Prostate gland (tissue), 2 donors: ENCODE measurements at regions not wholly inside any gene's neighbourhood (a gene's known extent, or its start where the extent isn't known, plus 50 kb on each side); places are given as distances from the start of the nearest gene placed in this dataset.

Experiments
- DNase-seq: peaks from one replicate; pipeline ENCODE4 v3.0.0-alpha.2; 2019; ENCODE audit warnings: low spot score
- H3K27ac ChIP-seq, 2 donors: fragments of 200-600 bp; sonication (generic); 2 replicates each; pipeline ENCODE4 v1.5.1; 2017 to 2019
- H3K27me3 ChIP-seq: fragments of 200-600 bp; sonication (generic); replicated peaks from 2 replicates; pipeline ENCODE4 v1.5.1; 2019; ENCODE audit not compliant: insufficient read depth
- H3K36me3 ChIP-seq, 2 donors: fragments of 200-600 bp; sonication (generic); 1 replicate in 1 of 2; 2 replicates in 1 of 2; pipeline versions ENCODE4 v1.5.1 to v1.8.1; 2017 to 2019
- H3K4me1 ChIP-seq: fragments of 200-600 bp; sonication (generic); replicated peaks from 2 replicates; pipeline ENCODE4 v1.5.1; 2019
- H3K4me3 ChIP-seq, 2 donors: fragments of 200-600 bp; sonication (generic); 2 replicates each; pipeline ENCODE4 v1.5.1; 2017 to 2019
- H3K9me3 ChIP-seq: fragments of 200-600 bp; sonication (generic); 2 replicates; pipeline ENCODE4 v1.5.1; 2017
- CTCF ChIP-seq, 4 experiments: fragments of 200-600 bp in 2 of 4; fragments of 450-650 bp in 2 of 4; sonication (generic) in 2 of 4; IDR thresholded peaks; 1 replicate in 3 of 4; 2 replicates in 1 of 4; pipeline ENCODE4 v1.5.1; 2016 to 2019; ENCODE audit warnings: antibody characterized with exemption in 4 of 4, mild to moderate bottlenecking in 2 of 4, moderate library complexity in 2 of 4
- POLR2A ChIP-seq: fragments of 450-650 bp; IDR thresholded peaks from one replicate; pipeline ENCODE4 v1.6.1; 2016; ENCODE audit warnings: antibody characterized with exemption, mild to moderate bottlenecking
- POLR2AphosphoS5 ChIP-seq: sonication (generic); formaldehyde crosslinking; IDR thresholded peaks from one replicate; pipeline ENCODE4 v1.6.1; 2017; ENCODE audit warnings: antibody characterized with exemption
- WGBS: methylation state at CpG from one replicate; pipeline ENCODE4 v1.1.5; 2018; 5-methylcytosine and 5-hydroxymethylcytosine counted together
- intact Hi-C: fragments of 100-400 bp; cut with DNase I; formaldehyde crosslinking; loops from one replicate; pipeline ENCODE4 v1.14.2; 2022

GRCh38 chr2:125643585-125643984 is 1012.4 kb upstream of the GYPC start:
- no peaks in the 10 kb centered on the region for H3K36me3 ChIP-seq
- TF ChIP-seq POLR2AphosphoS5: no peak
- no peak for TF ChIP-seq CTCF (IDR thresholded peaks at IDR 0.05)
- no peak overlapping the region for H3K27ac ChIP-seq
- H3K4me3 ChIP-seq: no peak overlapping the region
- no peaks in the 10 kb centered on the region for H3K27me3 ChIP-seq
- H3K9me3 ChIP-seq: no peaks in the 10 kb centered on the region
- no peaks in the 10 kb centered on the region for H3K4me1 ChIP-seq
- no peak for DNase-seq
- 61% methylated on average over 8 of the region's 8 CpGs for WGBS
- intact Hi-C loops: no loop called here

GRCh38 chr2:125644257-125644656 is 1011.7 kb upstream of the GYPC start:
- TF ChIP-seq CTCF (IDR thresholded peaks at IDR 0.05): no peak
- no peak for TF ChIP-seq POLR2A
- TF ChIP-seq POLR2AphosphoS5: no peak
- Histone ChIP-seq H3K4me1 (no peaks in the 10 kb centered on the region), H3K36me3 (no peaks in the 10 kb centered on the region), H3K27me3 (no peaks in the 10 kb centered on the region), H3K27ac (no peak overlapping the region), H3K4me3 (no peak overlapping the region), H3K9me3 (no peaks in the 10 kb centered on the region)
- 53% methylated on average over 1 of the region's 1 CpG for whole genome bisulfite sequencing
- intact Hi-C loops: no loop called here
- DNase-seq: no peak

GRCh38 chr2:125652280-125652679 is 1003.7 kb upstream of the GYPC start:
- Histone ChIP-seq H3K27me3 (no peaks in the 10 kb centered on the region), H3K4me1 (no peaks in the 10 kb centered on the region), H3K4me3 (no peak overlapping the region), H3K9me3 (no peaks in the 10 kb centered on the region), H3K36me3 (no peaks in the 10 kb centered on the region), H3K27ac (no peak overlapping the region)
- no peak for DNase-seq
- 64% methylated on average over 3 of the region's 3 CpGs for WGBS
- intact Hi-C loops: no loop called here
- TF ChIP-seq POLR2A (no peak), CTCF (IDR thresholded peaks at IDR 0.05) (no peak), POLR2AphosphoS5 (no peak)

GRCh38 chr2:125654226-125654625 is 1001.7 kb upstream of the GYPC start:
- H3K4me3 ChIP-seq: no peak overlapping the region
- WGBS: 41% methylated on average over 1 of the region's 1 CpG
- no peaks in the 10 kb centered on the region for H3K36me3 ChIP-seq
- no peaks in the 10 kb centered on the region for H3K4me1 ChIP-seq
- H3K27ac ChIP-seq: no peak overlapping the region
- TF ChIP-seq CTCF (IDR thresholded peaks at IDR 0.05): no peak
- TF ChIP-seq POLR2AphosphoS5: no peak
- TF ChIP-seq POLR2A: no peak
- H3K27me3 ChIP-seq: no peaks in the 10 kb centered on the region
- no peaks in the 10 kb centered on the region for H3K9me3 ChIP-seq
- DNase-seq: no peak
- intact Hi-C loops: no loop called here

- TF ChIP-seq POLR2A: no peak
- no peak for TF ChIP-seq CTCF (IDR thresholded peaks at IDR 0.05)
- TF ChIP-seq POLR2AphosphoS5: no peak
- no peak overlapping the region for H3K4me3 ChIP-seq
- no peaks in the 10 kb centered on the region for H3K27me3 ChIP-seq
- 52% methylated on average over 1 of the region's 1 CpG for WGBS
- H3K4me1 ChIP-seq: no peaks in the 10 kb centered on the region
- no peak overlapping the region for H3K27ac ChIP-seq
- no peaks in the 10 kb centered on the region for H3K9me3 ChIP-seq
- intact Hi-C loops: no loop called here
- no peaks in the 10 kb centered on the region for H3K36me3 ChIP-seq
- DNase-seq: no peak
Observed at GRCh38 chr2:125656190-125656589, 999.8 kb upstream of the GYPC start.
